Transverse colon (tissue), 3 donors: ENCODE measurements at regions not wholly inside any gene's neighbourhood (a gene's known extent, or its start where the extent isn't known, plus 50 kb on each side); places are given as distances from the start of the nearest gene placed in this dataset.

ENCODE experiments used
- EP300 ChIP-seq: sonication (generic); formaldehyde crosslinking; IDR thresholded peaks from one replicate; pipeline ENCODE4 v1.6.1; 2017; ENCODE audit warnings: antibody characterized with exemption, low read depth
- POLR2A ChIP-seq: fragments of 450-650 bp; IDR thresholded peaks from one replicate; pipeline ENCODE4 v1.6.1; 2016; ENCODE audit warnings: antibody characterized with exemption, mild to moderate bottlenecking, moderate library complexity
- TF ChIP-seq, protein P1 (sequence below), 5 experiments: fragments of 200-600 bp in 3 of 5; fragments of 450-650 bp in 2 of 5; sonication (generic) in 3 of 5; IDR thresholded peaks; 1 replicate in 2 of 5; 2 replicates in 3 of 5; pipeline ENCODE4 v1.5.1; 2016 to 2017; ENCODE audit warnings: antibody characterized with exemption in 5 of 5, inconsistent platforms in 3 of 5, mild to moderate bottlenecking in 2 of 5, moderate library complexity in 1 of 5

DNA sequence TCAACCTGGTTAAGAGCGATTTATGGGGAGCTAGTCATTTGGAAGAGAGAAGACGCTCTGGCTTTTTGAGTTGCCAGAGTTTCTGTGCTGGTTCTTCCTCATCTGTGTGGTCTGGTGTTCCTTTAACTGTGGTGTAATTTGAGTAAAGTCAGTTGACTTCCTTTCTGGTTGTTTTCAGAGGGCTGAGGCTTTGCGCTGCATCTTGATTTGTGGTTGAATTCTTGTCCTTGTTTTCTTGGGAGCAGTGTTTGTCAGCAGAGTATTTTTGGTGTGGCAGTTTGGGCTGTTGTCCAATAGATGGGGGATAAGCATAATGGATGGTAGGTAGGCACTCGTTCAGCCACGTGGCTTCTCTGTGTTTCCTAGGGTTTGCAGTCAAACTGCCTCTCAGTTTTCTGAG, 2143.2 kb upstream of the TENM3 start:
- TF ChIP-seq EP300, result no peak
- TF ChIP-seq, protein P1, sequence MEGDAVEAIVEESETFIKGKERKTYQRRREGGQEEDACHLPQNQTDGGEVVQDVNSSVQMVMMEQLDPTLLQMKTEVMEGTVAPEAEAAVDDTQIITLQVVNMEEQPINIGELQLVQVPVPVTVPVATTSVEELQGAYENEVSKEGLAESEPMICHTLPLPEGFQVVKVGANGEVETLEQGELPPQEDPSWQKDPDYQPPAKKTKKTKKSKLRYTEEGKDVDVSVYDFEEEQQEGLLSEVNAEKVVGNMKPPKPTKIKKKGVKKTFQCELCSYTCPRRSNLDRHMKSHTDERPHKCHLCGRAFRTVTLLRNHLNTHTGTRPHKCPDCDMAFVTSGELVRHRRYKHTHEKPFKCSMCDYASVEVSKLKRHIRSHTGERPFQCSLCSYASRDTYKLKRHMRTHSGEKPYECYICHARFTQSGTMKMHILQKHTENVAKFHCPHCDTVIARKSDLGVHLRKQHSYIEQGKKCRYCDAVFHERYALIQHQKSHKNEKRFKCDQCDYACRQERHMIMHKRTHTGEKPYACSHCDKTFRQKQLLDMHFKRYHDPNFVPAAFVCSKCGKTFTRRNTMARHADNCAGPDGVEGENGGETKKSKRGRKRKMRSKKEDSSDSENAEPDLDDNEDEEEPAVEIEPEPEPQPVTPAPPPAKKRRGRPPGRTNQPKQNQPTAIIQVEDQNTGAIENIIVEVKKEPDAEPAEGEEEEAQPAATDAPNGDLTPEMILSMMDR (IDR thresholded peaks at IDR 0.05), result no peak
- no peak for TF ChIP-seq POLR2A
